Endothelial cell of umbilical vein (primary cell): ENCODE measurements at regions not wholly inside any gene's neighbourhood (a gene's known extent, or its start where the extent isn't known, plus 50 kb on each side); places are given as distances from the start of the nearest gene placed in this dataset.

Experiments
- BruUV-seq: library from RNA; stranded (reverse); fragments of 400-500 nt; replicated peaks from 2 replicates; lab custom pipeline; 2021; lab: Mats Ljungman, UMichigan
- CTCF ChIA-PET: fragments of 300-600, 350-600 bp; sonication (Branson Sonifier 250); formaldehyde crosslinking; loops from one replicate; lab custom pipeline; 2021; ENCODE audit warnings: antibody characterized with exemption, inconsistent platforms; lab: Charles Lee
- POLR2A ChIA-PET: fragments of 300-600, 350-600 bp; sonication (Branson Sonifier 250); formaldehyde crosslinking; loops from one replicate; lab custom pipeline; 2021; ENCODE audit warnings: antibody characterized with exemption, inconsistent platforms; lab: Charles Lee
- DNase-seq: peaks from one replicate; pipeline ENCODE4 v3.0.0-alpha.2; 2011; ENCODE audit warnings: low read depth, low spot score
- FAIRE-seq: peaks from 2 replicates; lab custom pipeline; 2011; peaks lifted over from hg19 to GRCh38; lab: Jason Lieb, UNC
- H2AFZ ChIP-seq: 2 replicates; pipeline ENCODE4 v1.6.0; 2012; ENCODE audit warnings: low read depth, low read length, control low read depth, inconsistent platforms
- H3K27ac ChIP-seq: 2 replicates; pipeline ENCODE4 v1.5.1; 2011; ENCODE audit warnings: low read depth, mild to moderate bottlenecking, control low read depth, low read length, moderate library complexity; ENCODE audit not compliant: insufficient read depth
- H3K27me3 ChIP-seq, 2 experiments: 2 replicates each; pipeline versions ENCODE4 v1.6.0 to v1.6.1; 2011; ENCODE audit warnings: low read length in 2 of 2, mixed read lengths in 1 of 2; ENCODE audit not compliant: control insufficient read depth in 2 of 2, insufficient read depth in 2 of 2
- H3K36me3 ChIP-seq, 2 experiments: 2 replicates in 1 of 2; 3 replicates in 1 of 2; pipeline ENCODE4 v1.5.1; 2011; ENCODE audit warnings: low read length in 2 of 2, mild to moderate bottlenecking in 1 of 2, moderate library complexity in 1 of 2; ENCODE audit not compliant: control insufficient read depth in 2 of 2, insufficient read depth in 2 of 2; ENCODE audit errors: extremely low read depth in 1 of 2
- H3K4me1 ChIP-seq: 3 replicates; pipeline ENCODE4 v1.5.1; 2011; ENCODE audit warnings: mild to moderate bottlenecking, low read length; ENCODE audit not compliant: control insufficient read depth, insufficient read depth; ENCODE audit errors: extremely low read depth
- H3K4me2 ChIP-seq: 2 replicates; pipeline ENCODE4 v1.6.1; 2011; ENCODE audit warnings: low read length, control low read depth, mixed read lengths; ENCODE audit not compliant: insufficient read depth
- H3K4me3 ChIP-seq, 3 experiments: fragments of 200-600 bp in 1 of 3; sonication (generic), shearing (Covaris generic) in 1 of 3; replicated peaks in 1 of 3; 2 replicates each; pipeline ENCODE4 v1.5.1; 2011 to 2016; ENCODE audit warnings: control low read depth in 3 of 3, low read length in 3 of 3, mild to moderate bottlenecking in 2 of 3, inconsistent platforms in 1 of 3, low read depth in 1 of 3, moderate library complexity in 1 of 3; ENCODE audit not compliant: insufficient read depth in 1 of 3
- H3K79me2 ChIP-seq: 2 replicates; pipeline ENCODE4 v1.6.0; 2012; ENCODE audit warnings: low read length, inconsistent platforms; ENCODE audit not compliant: control insufficient read depth, insufficient read depth
- H3K9ac ChIP-seq: replicated peaks from 2 replicates; pipeline ENCODE3; 2011; ENCODE audit warnings: low read length, control low read depth; ENCODE audit not compliant: insufficient read depth; ENCODE audit errors: extremely low read depth
- H3K9me1 ChIP-seq: replicated peaks from 3 replicates; pipeline ENCODE4 v1.6.0; 2011; ENCODE audit warnings: mild to moderate bottlenecking, low read length; ENCODE audit not compliant: control insufficient read depth, insufficient read depth; ENCODE audit errors: extremely low read depth
- H3K9me3 ChIP-seq: replicated peaks from 2 replicates; pipeline ENCODE4 v1.5.1; 2012; ENCODE audit warnings: low read length, inconsistent platforms; ENCODE audit not compliant: control insufficient read depth, insufficient read depth
- H4K20me1 ChIP-seq: replicated peaks from 2 replicates; pipeline ENCODE3; 2011; ENCODE audit warnings: mild to moderate bottlenecking, low read length; ENCODE audit not compliant: control insufficient read depth, insufficient read depth; ENCODE audit errors: extremely low read depth
- EZH2 ChIP-seq: IDR thresholded peaks from 2 replicates; pipeline ENCODE4 v1.6.1; 2012; ENCODE audit warnings: borderline replicate concordance, low read depth, mild to moderate bottlenecking, moderate library complexity, low read length, inconsistent platforms; ENCODE audit not compliant: severe bottlenecking
- FOS ChIP-seq: IDR thresholded peaks from 2 replicates; pipeline ENCODE4 v1.6.1; 2011; ENCODE audit warnings: mild to moderate bottlenecking, low read length, moderate library complexity, borderline replicate concordance; ENCODE audit not compliant: insufficient read depth
- GATA2 ChIP-seq: IDR thresholded peaks from 2 replicates; pipeline ENCODE4 v1.7.0; 2011; ENCODE audit warnings: low read depth, mild to moderate bottlenecking, moderate library complexity, mixed read lengths, low read length; ENCODE audit not compliant: insufficient read length, insufficient read depth
- JUN ChIP-seq: IDR thresholded peaks from 2 replicates; pipeline ENCODE4 v1.6.1; 2011; ENCODE audit warnings: borderline replicate concordance, low read depth; ENCODE audit not compliant: insufficient read length, insufficient read depth
- MAX ChIP-seq: IDR thresholded peaks from 2 replicates; pipeline ENCODE4 v1.6.1; 2011; ENCODE audit not compliant: insufficient read depth, insufficient read length
- MYC ChIP-seq: IDR thresholded peaks from one replicate; pipeline ENCODE4 v1.6.1; 2011; ENCODE audit warnings: mild to moderate bottlenecking, low read depth, low read length
- POLR2A ChIP-seq: IDR thresholded peaks from 2 replicates; pipeline ENCODE4 v1.6.1; 2012; ENCODE audit warnings: low read depth, mild to moderate bottlenecking, control low read depth, low read length
- POLR2AphosphoS5 ChIP-seq: IDR thresholded peaks from 2 replicates; pipeline ENCODE4 v1.6.1; 2012; ENCODE audit warnings: low read depth, mild to moderate bottlenecking, control low read depth, low read length, moderate library complexity; ENCODE audit not compliant: insufficient read depth
- dilution Hi-C: fragments of 300-500 bp; cut with MboI; formaldehyde crosslinking; loops from one replicate; pipeline ENCODE4 v1.15.0; 2019; ENCODE audit warnings: low sequenced_read_pairs; ENCODE audit not compliant: extremely low pct_ligation_motif_present
- intact Hi-C: fragments of 100-400 bp; cut with micrococcal nuclease; formaldehyde crosslinking; loops from one replicate; pipeline ENCODE4 v1.10.0; 2022
- TF ChIP-seq, protein P1 (sequence below), 2 donors: IDR thresholded peaks; 1 replicate in 1 of 2; 2 replicates in 1 of 2; pipeline ENCODE4 v1.5.1; 2011; ENCODE audit warnings: low read length in 2 of 2, mild to moderate bottlenecking in 2 of 2, moderate library complexity in 2 of 2, control low read depth in 1 of 2, inconsistent platforms in 1 of 2, low read depth in 1 of 2; ENCODE audit not compliant: insufficient read depth in 1 of 2; ENCODE audit errors: extremely low read depth in 1 of 2

DNA sequence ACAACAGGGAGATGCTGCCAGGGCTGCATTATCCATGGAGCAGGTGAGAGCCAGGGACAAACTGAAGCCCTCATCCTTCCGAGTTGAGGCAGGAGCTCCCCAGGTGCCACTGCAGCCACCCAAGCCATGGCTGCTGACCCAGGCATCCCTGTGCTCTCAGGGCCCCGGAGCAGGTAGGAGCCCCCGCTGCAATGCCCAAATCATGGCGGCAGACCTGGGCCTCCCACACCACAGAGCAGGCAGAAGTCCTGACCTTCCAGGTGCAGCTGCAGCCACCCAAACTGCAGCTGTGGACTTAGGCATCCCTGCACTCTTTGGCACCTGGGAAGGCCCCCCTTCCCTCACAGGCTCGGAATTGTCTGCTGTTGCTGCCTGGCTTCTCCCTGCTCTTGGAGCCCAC lies 443.6 kb downstream of the ARAP2 start:
- CTCF ChIA-PET: no interaction called here
- H3K9ac ChIP-seq: no peak overlapping the region
- H3K27me3 ChIP-seq: no peaks in the 10 kb centered on the region
- H3K4me2 ChIP-seq: no peak overlapping the region
- no peaks in the 10 kb centered on the region for H3K79me2 ChIP-seq
- no peak overlapping the region for H3K4me3 ChIP-seq
- intact Hi-C loops (no loop called here), dilution Hi-C loops (no loop called here)
- no peaks in the 10 kb centered on the region for H3K9me1 ChIP-seq
- no peak overlapping the region for H3K27ac ChIP-seq
- no peaks in the 10 kb centered on the region for H3K4me1 ChIP-seq
- no peaks in the 10 kb centered on the region for H3K36me3 ChIP-seq
- TF ChIP-seq MYC (no peak), POLR2AphosphoS5 (no peak), GATA2 (no peak), FOS (no peak), MAX (no peak), EZH2 (no peak), JUN (no peak), POLR2A (no peak)
- TF ChIP-seq, protein P1, sequence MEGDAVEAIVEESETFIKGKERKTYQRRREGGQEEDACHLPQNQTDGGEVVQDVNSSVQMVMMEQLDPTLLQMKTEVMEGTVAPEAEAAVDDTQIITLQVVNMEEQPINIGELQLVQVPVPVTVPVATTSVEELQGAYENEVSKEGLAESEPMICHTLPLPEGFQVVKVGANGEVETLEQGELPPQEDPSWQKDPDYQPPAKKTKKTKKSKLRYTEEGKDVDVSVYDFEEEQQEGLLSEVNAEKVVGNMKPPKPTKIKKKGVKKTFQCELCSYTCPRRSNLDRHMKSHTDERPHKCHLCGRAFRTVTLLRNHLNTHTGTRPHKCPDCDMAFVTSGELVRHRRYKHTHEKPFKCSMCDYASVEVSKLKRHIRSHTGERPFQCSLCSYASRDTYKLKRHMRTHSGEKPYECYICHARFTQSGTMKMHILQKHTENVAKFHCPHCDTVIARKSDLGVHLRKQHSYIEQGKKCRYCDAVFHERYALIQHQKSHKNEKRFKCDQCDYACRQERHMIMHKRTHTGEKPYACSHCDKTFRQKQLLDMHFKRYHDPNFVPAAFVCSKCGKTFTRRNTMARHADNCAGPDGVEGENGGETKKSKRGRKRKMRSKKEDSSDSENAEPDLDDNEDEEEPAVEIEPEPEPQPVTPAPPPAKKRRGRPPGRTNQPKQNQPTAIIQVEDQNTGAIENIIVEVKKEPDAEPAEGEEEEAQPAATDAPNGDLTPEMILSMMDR (IDR thresholded peaks at IDR 0.05; ENCODE audit: extremely low read depth in 1 of 2, insufficient read depth in 1 of 2, low read depth in 1 of 2, low read length in 2 of 2): no peak
- POLR2A ChIA-PET: no interaction called here
- BruUV-seq: no TSS peak
- FAIRE-seq (no peak), DNase-seq (no peak)
- H3K9me3 ChIP-seq: peaks cover 7% of the 10 kb centered on the region
- no peak overlapping the region for H2AFZ ChIP-seq
- no peaks in the 10 kb centered on the region for H4K20me1 ChIP-seq
